Astrocyte (in vitro differentiated cells and primary cell): ENCODE measurements at regions not wholly inside any gene's neighbourhood (a gene's known extent, or its start where the extent isn't known, plus 50 kb on each side); places are given as distances from the start of the nearest gene placed in this dataset.

Source experiments
- DNase-seq: peaks from one replicate; pipeline ENCODE4 v3.0.0-alpha.2; 2010; ENCODE audit warnings: low read depth
- FAIRE-seq: peaks from 2 replicates; lab custom pipeline; 2011; peaks lifted over from hg19 to GRCh38; lab: Jason Lieb, UNC
- H2AFZ ChIP-seq: 2 replicates; pipeline ENCODE4 v1.6.0; 2012; ENCODE audit warnings: low read depth, low read length, inconsistent platforms
- H3K27ac ChIP-seq: 2 replicates; pipeline ENCODE4 v1.5.1; 2011; ENCODE audit warnings: low read depth, low read length, inconsistent platforms
- H3K27me3 ChIP-seq: 2 replicates; pipeline ENCODE4 v1.6.0; 2011; ENCODE audit warnings: low read length, inconsistent platforms; ENCODE audit not compliant: insufficient read depth
- H3K36me3 ChIP-seq: 2 replicates; pipeline ENCODE4 v1.5.1; 2011; ENCODE audit warnings: low read length, inconsistent platforms; ENCODE audit not compliant: insufficient read depth
- H3K4me1 ChIP-seq: 2 replicates; pipeline ENCODE4 v1.5.1; 2011; ENCODE audit warnings: low read length, inconsistent platforms; ENCODE audit not compliant: insufficient read depth
- H3K4me2 ChIP-seq: 2 replicates; pipeline ENCODE4 v1.6.0; 2012; ENCODE audit warnings: low read length, inconsistent platforms
- H3K4me3 ChIP-seq: 2 replicates; pipeline ENCODE4 v1.5.1; 2011; ENCODE audit warnings: low read depth, mild to moderate bottlenecking, low read length, inconsistent platforms; ENCODE audit not compliant: insufficient read depth
- H3K79me2 ChIP-seq: 2 replicates; pipeline ENCODE4 v1.6.0; 2012; ENCODE audit warnings: mild to moderate bottlenecking, low read length, inconsistent platforms; ENCODE audit not compliant: insufficient read depth
- H3K9ac ChIP-seq: 2 replicates; pipeline ENCODE4 v1.6.0; 2012; ENCODE audit warnings: mild to moderate bottlenecking, low read length, inconsistent platforms
- H3K9me3 ChIP-seq: 2 replicates; pipeline ENCODE4 v1.5.1; 2012; ENCODE audit warnings: low read depth, mild to moderate bottlenecking, low read length, inconsistent platforms; ENCODE audit not compliant: insufficient read depth
- H4K20me1 ChIP-seq: 2 replicates; pipeline ENCODE4 v1.6.0; 2012; ENCODE audit warnings: low read length, inconsistent platforms; ENCODE audit not compliant: insufficient read depth
- H3K27ac Mint-ChIP-seq: one replicate; pipeline ENCODE4 v1.8.0; 2021; ENCODE audit warnings: mild to moderate bottlenecking, mixed read lengths; ENCODE audit not compliant: unreplicated experiment
- H3K27me3 Mint-ChIP-seq: one replicate; pipeline ENCODE4 v1.8.0; 2021; ENCODE audit warnings: low read depth, mixed read lengths; ENCODE audit not compliant: unreplicated experiment
- H3K36me3 Mint-ChIP-seq: one replicate; pipeline ENCODE4 v1.8.0; 2021; ENCODE audit warnings: low read depth, mixed read lengths; ENCODE audit not compliant: unreplicated experiment
- H3K4me1 Mint-ChIP-seq: one replicate; pipeline ENCODE4 v1.8.0; 2021; ENCODE audit warnings: low read depth, mixed read lengths; ENCODE audit not compliant: unreplicated experiment
- H3K4me3 Mint-ChIP-seq: one replicate; pipeline ENCODE4 v1.8.0; 2021; ENCODE audit warnings: mild to moderate bottlenecking, moderate library complexity, mixed read lengths; ENCODE audit not compliant: unreplicated experiment
- H3K9me3 Mint-ChIP-seq: one replicate; pipeline ENCODE4 v1.8.0; 2021; ENCODE audit warnings: mild to moderate bottlenecking, mixed read lengths; ENCODE audit not compliant: unreplicated experiment
- CTCF ChIP-seq: IDR thresholded peaks from 2 replicates; pipeline ENCODE4 v1.5.1; 2011; ENCODE audit warnings: low read depth, mild to moderate bottlenecking, inconsistent platforms, low read length, moderate library complexity; ENCODE audit not compliant: insufficient read depth
- EZH2 ChIP-seq: IDR thresholded peaks from 2 replicates; pipeline ENCODE4 v1.6.1; 2012; ENCODE audit warnings: mild to moderate bottlenecking, low read length, inconsistent platforms; ENCODE audit not compliant: insufficient read depth

GRCh38 chr2:164000176-164000575, 264.4 kb upstream of the FIGN start:
- Histone ChIP-seq H3K36me3 (no peaks in the 10 kb centered on the region), H3K79me2 (no peaks in the 10 kb centered on the region), H3K9ac (no peak overlapping the region), H3K4me3 (no peak overlapping the region), H3K27ac (no peak overlapping the region), H3K27me3 (no peaks in the 10 kb centered on the region), H2AFZ (no peak overlapping the region), H3K4me2 (no peak overlapping the region), H4K20me1 (no peaks in the 10 kb centered on the region), H3K9me3 (no peaks in the 10 kb centered on the region), H3K4me1 (no peaks in the 10 kb centered on the region)
- FAIRE-seq = no peak
- peak; percentile 75 for DNase-seq
- no peak overlapping the region for H3K27ac Mint-ChIP-seq
- no peaks in the 10 kb centered on the region for H3K9me3 Mint-ChIP-seq
- H3K27me3 Mint-ChIP-seq = no peaks in the 10 kb centered on the region
- H3K36me3 Mint-ChIP-seq = no peaks in the 10 kb centered on the region
- H3K4me1 Mint-ChIP-seq = no peaks in the 10 kb centered on the region
- no peak for TF ChIP-seq EZH2
- no peak for TF ChIP-seq CTCF
- no peak overlapping the region for H3K4me3 Mint-ChIP-seq

DNA sequence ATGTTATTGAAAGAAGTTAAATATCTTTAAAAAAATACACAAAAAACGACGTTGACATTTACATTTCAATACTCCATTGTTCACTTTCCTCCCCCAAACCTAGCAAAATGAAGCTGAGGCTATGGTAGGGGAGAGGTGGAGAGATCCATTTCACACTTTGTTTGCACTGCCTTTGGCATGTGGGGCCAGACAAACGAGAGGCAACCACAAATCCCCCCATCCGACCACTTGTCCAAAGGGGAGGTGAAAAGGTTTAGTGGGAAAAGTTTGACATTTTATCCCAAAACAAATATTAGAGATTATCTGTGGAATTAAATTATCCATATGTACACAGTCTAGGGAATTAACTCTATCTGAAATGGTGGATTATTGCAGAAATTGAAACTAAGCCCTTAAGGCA, 261.7 kb upstream of the FIGN start:
- no peaks in the 10 kb centered on the region for H3K36me3 Mint-ChIP-seq
- Histone ChIP-seq H3K4me3 (no peak overlapping the region), H3K9ac (no peak overlapping the region), H4K20me1 (no peaks in the 10 kb centered on the region), H3K9me3 (no peaks in the 10 kb centered on the region), H3K4me2 (no peak overlapping the region), H2AFZ (no peak overlapping the region), H3K79me2 (no peaks in the 10 kb centered on the region), H3K36me3 (no peaks in the 10 kb centered on the region), H3K27ac (no peak overlapping the region), H3K27me3 (no peaks in the 10 kb centered on the region), H3K4me1 (no peaks in the 10 kb centered on the region)
- H3K27ac Mint-ChIP-seq = no peak overlapping the region
- no peak for TF ChIP-seq EZH2
- no peak for TF ChIP-seq CTCF
- no peaks in the 10 kb centered on the region for H3K4me1 Mint-ChIP-seq
- FAIRE-seq (no peak), DNase-seq (no peak)
- H3K4me3 Mint-ChIP-seq = no peak overlapping the region
- H3K27me3 Mint-ChIP-seq = no peaks in the 10 kb centered on the region
- no peaks in the 10 kb centered on the region for H3K9me3 Mint-ChIP-seq

- DNase-seq = no peak
- Histone ChIP-seq H4K20me1 (no peaks in the 10 kb centered on the region), H3K9me3 (no peaks in the 10 kb centered on the region), H3K4me3 (no peak overlapping the region), H3K27ac (no peak overlapping the region), H3K27me3 (no peaks in the 10 kb centered on the region), H3K79me2 (no peaks in the 10 kb centered on the region), H3K4me1 (no peaks in the 10 kb centered on the region), H3K9ac (no peak overlapping the region), H2AFZ (no peak overlapping the region), H3K4me2 (no peak overlapping the region), H3K36me3 (no peaks in the 10 kb centered on the region)
- TF ChIP-seq CTCF = no peak
- TF ChIP-seq EZH2 = no peak
- no peak overlapping the region for H3K27ac Mint-ChIP-seq
- no peaks in the 10 kb centered on the region for H3K27me3 Mint-ChIP-seq
- H3K9me3 Mint-ChIP-seq = no peaks in the 10 kb centered on the region
- H3K4me1 Mint-ChIP-seq = no peaks in the 10 kb centered on the region
- H3K4me3 Mint-ChIP-seq = no peak overlapping the region
- FAIRE-seq = no peak
- H3K36me3 Mint-ChIP-seq = no peaks in the 10 kb centered on the region
These were observed 254.7 kb upstream of the FIGN start for GRCh38 chr2:163990541-163990940.
